ENCODE measurements at regions not wholly inside any gene's neighbourhood (a gene's known extent, or its start where the extent isn't known, plus 50 kb on each side); places are given as distances from the start of the nearest gene placed in this dataset.

- H3K4me1 ChIP-seq: no peaks in the 10 kb centered on the region
- H3K4me3 ChIP-seq (ENCODE audit: low read depth, low read length): no peak overlapping the region
- H2AFZ ChIP-seq: no peak overlapping the region
- no peak overlapping the region for H3K9ac ChIP-seq
- TF ChIP-seq CTCF (IDR thresholded peaks at IDR 0.05): no peak
- no peaks in the 10 kb centered on the region for H3K27me3 ChIP-seq (ENCODE audit: control insufficient read depth, insufficient read depth, low read length)
- H3K9me3 ChIP-seq (ENCODE audit: control insufficient read depth, low read length): no peaks in the 10 kb centered on the region
- H3K79me2 ChIP-seq: no peaks in the 10 kb centered on the region
- no peaks in the 10 kb centered on the region for H3K36me3 ChIP-seq (ENCODE audit: control insufficient read depth, insufficient read depth, low read length)
- H3K27ac ChIP-seq: no peak overlapping the region
- no peak overlapping the region for H3K4me2 ChIP-seq (ENCODE audit: low read length)
Observed at GRCh38 chrX:7720519-7720918, 122.5 kb upstream of the VCX start.

GRCh38 chrX:7714351-7714750 lies 128.6 kb upstream of the VCX start:
- H3K27ac ChIP-seq: no peak overlapping the region
- H3K4me3 ChIP-seq (ENCODE audit: low read depth, low read length): no peak overlapping the region
- no peak overlapping the region for H2AFZ ChIP-seq
- no peak for TF ChIP-seq CTCF (IDR thresholded peaks at IDR 0.05)
- no peaks in the 10 kb centered on the region for H3K27me3 ChIP-seq (ENCODE audit: control insufficient read depth, insufficient read depth, low read length)
- H3K36me3 ChIP-seq (ENCODE audit: control insufficient read depth, insufficient read depth, low read length): no peaks in the 10 kb centered on the region
- no peaks in the 10 kb centered on the region for H3K9me3 ChIP-seq (ENCODE audit: control insufficient read depth, low read length)
- H3K9ac ChIP-seq: no peak overlapping the region
- no peaks in the 10 kb centered on the region for H3K79me2 ChIP-seq
- H3K4me2 ChIP-seq (ENCODE audit: low read length): no peak overlapping the region
- H3K4me1 ChIP-seq: no peaks in the 10 kb centered on the region

GRCh38 chrX:7711167-7711566 lies 131.8 kb upstream of the VCX start:
- Histone ChIP-seq H3K4me2 (ENCODE audit: low read length) (no peak overlapping the region), H2AFZ (no peak overlapping the region), H3K9me3 (ENCODE audit: control insufficient read depth, low read length) (no peaks in the 10 kb centered on the region), H3K4me3 (ENCODE audit: low read depth, low read length) (no peak overlapping the region), H3K79me2 (no peaks in the 10 kb centered on the region), H3K27me3 (ENCODE audit: control insufficient read depth, insufficient read depth, low read length) (no peaks in the 10 kb centered on the region), H3K4me1 (no peaks in the 10 kb centered on the region), H3K27ac (no peak overlapping the region), H3K9ac (no peak overlapping the region), H3K36me3 (ENCODE audit: control insufficient read depth, insufficient read depth, low read length) (no peaks in the 10 kb centered on the region)
- TF ChIP-seq CTCF (IDR thresholded peaks at IDR 0.05): no peak

GRCh38 chrX:7709845-7710244 lies 133.1 kb upstream of the VCX start:
- no peaks in the 10 kb centered on the region for H3K36me3 ChIP-seq (ENCODE audit: control insufficient read depth, insufficient read depth, low read length)
- no peak overlapping the region for H3K9ac ChIP-seq
- TF ChIP-seq CTCF (IDR thresholded peaks at IDR 0.05): no peak
- no peak overlapping the region for H3K4me2 ChIP-seq (ENCODE audit: low read length)
- no peak overlapping the region for H2AFZ ChIP-seq
- H3K4me3 ChIP-seq (ENCODE audit: low read depth, low read length): no peak overlapping the region
- no peak overlapping the region for H3K27ac ChIP-seq
- no peaks in the 10 kb centered on the region for H3K27me3 ChIP-seq (ENCODE audit: control insufficient read depth, insufficient read depth, low read length)
- H3K9me3 ChIP-seq (ENCODE audit: control insufficient read depth, low read length): no peaks in the 10 kb centered on the region
- no peaks in the 10 kb centered on the region for H3K79me2 ChIP-seq
- H3K4me1 ChIP-seq: no peaks in the 10 kb centered on the region

GRCh38 chrX:7706032-7706431 lies 136.9 kb upstream of the VCX start:
- H3K4me3 ChIP-seq (ENCODE audit: low read depth, low read length): no peak overlapping the region
- H3K79me2 ChIP-seq: no peaks in the 10 kb centered on the region

More at GRCh38 chrX:7706032-7706431, 136.9 kb upstream of the VCX start:
- Histone ChIP-seq H3K36me3 (ENCODE audit: control insufficient read depth, insufficient read depth, low read length) (no peaks in the 10 kb centered on the region), H3K4me2 (ENCODE audit: low read length) (no peak overlapping the region), H3K4me1 (no peaks in the 10 kb centered on the region), H2AFZ (no peak overlapping the region), H3K9me3 (ENCODE audit: control insufficient read depth, low read length) (no peaks in the 10 kb centered on the region), H3K9ac (no peak overlapping the region), H3K27me3 (ENCODE audit: control insufficient read depth, insufficient read depth, low read length) (no peaks in the 10 kb centered on the region), H3K27ac (no peak overlapping the region)
- TF ChIP-seq CTCF (IDR thresholded peaks at IDR 0.05): no peak
